ENCODE measurements at regions not wholly inside any gene's neighbourhood (a gene's known extent, or its start where the extent isn't known, plus 50 kb on each side); places are given as distances from the start of the nearest gene placed in this dataset.

GRCh38 chr7:34308595-34308994, 349.4 kb upstream of the NPSR1 start:
- H4K20me1 ChIP-seq (ENCODE audit: insufficient read depth, low read length, poor library complexity, severe bottlenecking): no peaks in the 10 kb centered on the region
- 0 out of 2 replicates have a peak, but pooled peaks cover 5% of the 10 kb centered on the region for H3K9me3 ChIP-seq (ENCODE audit: insufficient read depth, low read depth, low read length)
- no peaks in the 10 kb centered on the region for H3F3A ChIP-seq (ENCODE audit: low read depth)
- H3K4me1 ChIP-seq (ENCODE audit: insufficient read depth, low read length, poor library complexity, severe bottlenecking): no peaks in the 10 kb centered on the region
- no peaks in the 10 kb centered on the region for H3K79me2 ChIP-seq (ENCODE audit: insufficient read depth, low read length)
- no peak overlapping the region for H3K4me2 ChIP-seq (ENCODE audit: low read depth, low read length, poor library complexity, severe bottlenecking)
- H3K27me3 ChIP-seq (ENCODE audit: insufficient read depth, low read length, poor library complexity, severe bottlenecking): no peaks in the 10 kb centered on the region
- H3K36me3 ChIP-seq (ENCODE audit: insufficient read depth, low read length): no peaks in the 10 kb centered on the region
- TF ChIP-seq EZH2phosphoT487 (IDR thresholded peaks at IDR 0.05; ENCODE audit: borderline replicate concordance): no peak
- no peak for TF ChIP-seq CTCF (conservative IDR thresholded peaks at IDR 0.05; ENCODE audit: low read length)
- H3K9me2 ChIP-seq (replicated peaks; ENCODE audit: low read depth, low read length): no peaks in the 10 kb centered on the region
- no peak overlapping the region for H3K4me3 ChIP-seq (ENCODE audit: low read length, poor library complexity, severe bottlenecking)
- H2AFZ ChIP-seq (ENCODE audit: low read length): no peak overlapping the region
- no peak overlapping the region for H3K9ac ChIP-seq (ENCODE audit: low read depth, low read length, poor library complexity, severe bottlenecking)

GRCh38 chr7:34309116-34309515, 348.9 kb upstream of the NPSR1 start:
- Histone ChIP-seq H4K20me1 (ENCODE audit: insufficient read depth, low read length, poor library complexity, severe bottlenecking) (no peaks in the 10 kb centered on the region), H3K79me2 (ENCODE audit: insufficient read depth, low read length) (no peaks in the 10 kb centered on the region), H3K27me3 (ENCODE audit: insufficient read depth, low read length, poor library complexity, severe bottlenecking) (no peaks in the 10 kb centered on the region), H3K4me2 (ENCODE audit: low read depth, low read length, poor library complexity, severe bottlenecking) (no peak overlapping the region), H3K4me1 (ENCODE audit: insufficient read depth, low read length, poor library complexity, severe bottlenecking) (no peaks in the 10 kb centered on the region), H3K4me3 (ENCODE audit: low read length, poor library complexity, severe bottlenecking) (no peak overlapping the region), H3K9me2 (replicated peaks; ENCODE audit: low read depth, low read length) (no peaks in the 10 kb centered on the region), H3K36me3 (ENCODE audit: insufficient read depth, low read length) (no peaks in the 10 kb centered on the region), H3F3A (ENCODE audit: low read depth) (no peaks in the 10 kb centered on the region), H3K9ac (ENCODE audit: low read depth, low read length, poor library complexity, severe bottlenecking) (no peak overlapping the region), H3K9me3 (ENCODE audit: insufficient read depth, low read depth, low read length) (0 out of 2 replicates have a peak, but pooled peaks cover 5% of the 10 kb centered on the region), H2AFZ (ENCODE audit: low read length) (no peak overlapping the region)
- TF ChIP-seq CTCF (conservative IDR thresholded peaks at IDR 0.05; ENCODE audit: low read length) (no peak), EZH2phosphoT487 (IDR thresholded peaks at IDR 0.05; ENCODE audit: borderline replicate concordance) (no peak)

- Histone ChIP-seq H3K36me3 (ENCODE audit: insufficient read depth, low read length) (no peaks in the 10 kb centered on the region), H3K27me3 (ENCODE audit: insufficient read depth, low read length, poor library complexity, severe bottlenecking) (no peaks in the 10 kb centered on the region), H3K79me2 (ENCODE audit: insufficient read depth, low read length) (no peaks in the 10 kb centered on the region), H3K9ac (ENCODE audit: low read depth, low read length, poor library complexity, severe bottlenecking) (no peak overlapping the region), H3K9me2 (replicated peaks; ENCODE audit: low read depth, low read length) (no peaks in the 10 kb centered on the region), H3K9me3 (ENCODE audit: insufficient read depth, low read depth, low read length) (0 out of 2 replicates have a peak, but pooled peaks cover 5% of the 10 kb centered on the region), H3F3A (ENCODE audit: low read depth) (no peaks in the 10 kb centered on the region), H4K20me1 (ENCODE audit: insufficient read depth, low read length, poor library complexity, severe bottlenecking) (no peaks in the 10 kb centered on the region), H3K4me2 (ENCODE audit: low read depth, low read length, poor library complexity, severe bottlenecking) (no peak overlapping the region), H3K4me3 (ENCODE audit: low read length, poor library complexity, severe bottlenecking) (no peak overlapping the region), H2AFZ (ENCODE audit: low read length) (no peak overlapping the region), H3K4me1 (ENCODE audit: insufficient read depth, low read length, poor library complexity, severe bottlenecking) (no peaks in the 10 kb centered on the region)
- no peak for TF ChIP-seq EZH2phosphoT487 (IDR thresholded peaks at IDR 0.05; ENCODE audit: borderline replicate concordance)
- no peak for TF ChIP-seq CTCF (conservative IDR thresholded peaks at IDR 0.05; ENCODE audit: low read length)
Measured at GRCh38 chr7:34309584-34309983, 348.4 kb upstream of the NPSR1 start.

All from Loucy (cell line).